GM19452 (cell line): ENCODE measurements at regions not wholly inside any gene's neighbourhood (a gene's known extent, or its start where the extent isn't known, plus 50 kb on each side); places are given as distances from the start of the nearest gene placed in this dataset.
A peak's percentile ranks its signal among the peaks of the same experiment; 100 is the strongest.
"Not testable (repeated sequence)": the region's sequence is repeated elsewhere in the genome, so short reads cannot be mapped to it uniquely, and the experiment has no call there.

Experiments used
- ATAC-seq: cut with Tn5 transposase; IDR thresholded peaks from one replicate; pipeline ENCODE4 v1.9.1; 2021; ENCODE audit not compliant: unreplicated experiment

- no peak for ATAC-seq
These were observed 343.7 kb downstream of the SPRY2 start for GRCh38 chr13:79997244-79997643.

- ATAC-seq: no peak
These were observed 345.6 kb downstream of the SPRY2 start for GRCh38 chr13:79995334-79995733.

- ATAC-seq: no peak
These were observed 348.8 kb downstream of the SPRY2 start for GRCh38 chr13:79992111-79992510.

GRCh38 chr13:79990048-79990447 is 350.9 kb downstream of the SPRY2 start:
- ATAC-seq: no peak

- ATAC-seq: no peak
These were observed 351.7 kb downstream of the SPRY2 start for GRCh38 chr13:79989217-79989661.

GRCh38 chr13:79988573-79988972 is 352.4 kb downstream of the SPRY2 start:
- no peak for ATAC-seq

- no peak for ATAC-seq
These were observed 353.2 kb downstream of the SPRY2 start for GRCh38 chr13:79987761-79988160.

- no peak for ATAC-seq
These were observed 353.6 kb downstream of the SPRY2 start for GRCh38 chr13:79987323-79987722.

GRCh38 chr13:79986890-79987289 is 354.0 kb downstream of the SPRY2 start:
- no peak for ATAC-seq

- ATAC-seq: not testable (repeated sequence)
These were observed 365.8 kb downstream of the SPRY2 start for GRCh38 chr13:79974935-79975650.

- peak; percentile 85 for ATAC-seq
These were observed 367.4 kb downstream of the SPRY2 start for GRCh38 chr13:79973533-79973963.

- no peak for ATAC-seq
These were observed 368.8 kb downstream of the SPRY2 start for GRCh38 chr13:79972066-79972569.

- no peak for ATAC-seq
These were observed 374.4 kb downstream of the SPRY2 start for GRCh38 chr13:79966493-79966895.

GRCh38 chr13:79966059-79966458 is 374.9 kb downstream of the SPRY2 start:
- no peak for ATAC-seq

- no peak for ATAC-seq
These were observed 394.4 kb downstream of the SPRY2 start for GRCh38 chr13:79946556-79946955.

- no peak for ATAC-seq
These were observed 397.4 kb downstream of the SPRY2 start for GRCh38 chr13:79943346-79944023.

- ATAC-seq: no peak
These were observed 399.2 kb downstream of the SPRY2 start for GRCh38 chr13:79941752-79942151.

GRCh38 chr13:79939689-79940088 is 401.2 kb downstream of the SPRY2 start:
- no peak for ATAC-seq

- no peak for ATAC-seq
These were observed 403.1 kb downstream of the SPRY2 start for GRCh38 chr13:79937771-79938216.

GRCh38 chr13:79937311-79937710 is 403.6 kb downstream of the SPRY2 start:
- no peak for ATAC-seq

GRCh38 chr13:79936368-79937136 is 404.4 kb downstream of the SPRY2 start:
- no peak for ATAC-seq
